GM12878 (cell line): ENCODE measurements at regions not wholly inside any gene's neighbourhood (a gene's known extent, or its start where the extent isn't known, plus 50 kb on each side); places are given as distances from the start of the nearest gene placed in this dataset.

Experiments
- ATAC-seq: fragments of 200-7000 bp; cut with Tn5 transposase; 3 replicates; pipeline ENCODE4 v1.9.1; 2020; ENCODE audit warnings: mild to moderate bottlenecking, moderate library complexity
- BruUV-seq: library from RNA; stranded (reverse); fragments of 400-500 nt; replicated peaks from 2 replicates; lab custom pipeline; 2021; lab: Mats Ljungman, UMichigan
- CTCF ChIA-PET: fragments of 300-600 bp; sonication (Branson Sonifier 250); formaldehyde crosslinking; extraction: SDS; loops from one replicate; lab custom pipeline; 2021; ENCODE audit warnings: inconsistent platforms; lab: Yijun Ruan, JAX
- POLR2A ChIA-PET: fragments of 350-600 bp; formaldehyde crosslinking; extraction: SDS; loops from one replicate; lab custom pipeline; 2021; ENCODE audit warnings: inconsistent platforms; lab: Charles Lee
- RAD21 ChIA-PET: fragments of 300-600 bp; sonication (Branson Sonifier 250); formaldehyde crosslinking; loops from one replicate; lab custom pipeline; 2023; ENCODE audit warnings: antibody characterized with exemption; ENCODE audit not compliant: unreplicated experiment; lab: Charles Lee
- SMC1A ChIA-PET: fragments of 300-600 bp; sonication (Branson Sonifier 250); formaldehyde crosslinking; loops from one replicate; lab custom pipeline; 2023; ENCODE audit not compliant: unreplicated experiment, uncharacterized antibody; lab: Charles Lee
- DNase-seq: peaks from one replicate; pipeline ENCODE4 v3.0.0-alpha.2; 2011; ENCODE audit warnings: low read depth, low spot score
- FAIRE-seq: peaks from 3 replicates; lab custom pipeline; 2011; peaks lifted over from hg19 to GRCh38; lab: Jason Lieb, UNC
- H2AFZ ChIP-seq: 2 replicates; pipeline ENCODE4 v1.6.0; 2011; ENCODE audit warnings: low read depth, low read length, control low read depth; ENCODE audit not compliant: control insufficient read depth
- H3K27ac ChIP-seq: 2 replicates; pipeline ENCODE4 v1.5.1; 2011; ENCODE audit warnings: control low read depth; ENCODE audit not compliant: control insufficient read depth, insufficient read depth
- H3K27me3 ChIP-seq, 2 experiments: replicated peaks in 1 of 2; 2 replicates each; pipeline versions ENCODE4 v1.6.0 to v1.6.1; 2011; ENCODE audit warnings: low read length in 1 of 2; ENCODE audit not compliant: control insufficient read depth in 2 of 2, insufficient read depth in 2 of 2
- H3K36me3 ChIP-seq, 2 experiments: 2 replicates each; pipeline ENCODE4 v1.5.1; 2011; ENCODE audit warnings: low read length in 1 of 2; ENCODE audit not compliant: control insufficient read depth in 2 of 2, insufficient read depth in 2 of 2
- H3K4me1 ChIP-seq: 2 replicates; pipeline ENCODE4 v1.6.1; 2011; ENCODE audit warnings: mild to moderate bottlenecking, low read length, moderate library complexity, mixed read lengths; ENCODE audit not compliant: control insufficient read depth, insufficient read depth
- H3K4me2 ChIP-seq: 2 replicates; pipeline ENCODE4 v1.6.0; 2011; ENCODE audit warnings: control low read depth; ENCODE audit not compliant: control insufficient read depth, insufficient read depth
- H3K4me3 ChIP-seq: fragments of 200-600 bp; sonication (generic); 2 replicates; pipeline ENCODE4 v1.5.1; 2016
- H3K79me2 ChIP-seq: 2 replicates; pipeline ENCODE4 v1.6.0; 2011; ENCODE audit warnings: low read length; ENCODE audit not compliant: control insufficient read depth, insufficient read depth
- H3K9ac ChIP-seq: 2 replicates; pipeline ENCODE4 v1.8.0; 2011; ENCODE audit warnings: low read length, control low read depth, mixed read lengths; ENCODE audit not compliant: control insufficient read depth, insufficient read depth
- H3K9me3 ChIP-seq: replicated peaks from 3 replicates; pipeline ENCODE4 v1.5.1; 2011; ENCODE audit warnings: mild to moderate bottlenecking, low read length; ENCODE audit not compliant: control insufficient read depth, insufficient read depth
- H4K20me1 ChIP-seq: 2 replicates; pipeline ENCODE4 v1.6.0; 2011; ENCODE audit not compliant: control insufficient read depth, insufficient read depth
- BCL3 ChIP-seq: IDR thresholded peaks from 2 replicates; pipeline ENCODE4 v1.6.1; 2011; ENCODE audit warnings: borderline replicate concordance, low read depth, mild to moderate bottlenecking, moderate library complexity, low read length; ENCODE audit not compliant: insufficient read depth, poor library complexity, severe bottlenecking
- CEBPZ ChIP-seq: fragments of 150-350 bp; IDR thresholded peaks from 2 replicates; pipeline ENCODE4 v1.6.1; 2016; ENCODE audit warnings: low read depth, low read length
- CHD2 ChIP-seq: IDR thresholded peaks from 2 replicates; pipeline ENCODE4 v1.6.1; 2011; ENCODE audit warnings: low read depth, low read length, improper control_type of control experiment, borderline replicate concordance
- CREM ChIP-seq: IDR thresholded peaks from 2 replicates; pipeline ENCODE4 v1.6.1; 2014; ENCODE audit warnings: antibody characterized with exemption, low read depth
- DPF2 ChIP-seq: fragments of 450-650 bp; IDR thresholded peaks from 2 replicates; pipeline ENCODE4 v1.6.1; 2017; ENCODE audit warnings: mild to moderate bottlenecking
- IKZF2 ChIP-seq, 2 experiments: fragments of 450-650 bp; IDR thresholded peaks; 2 replicates each; pipeline ENCODE4 v1.6.1; 2017; ENCODE audit warnings: mild to moderate bottlenecking in 2 of 2, moderate library complexity in 2 of 2
- MTA3 ChIP-seq: IDR thresholded peaks from 2 replicates; pipeline ENCODE4 v1.6.1; 2012; ENCODE audit warnings: low read length, inconsistent platforms, borderline replicate concordance
- NFXL1 ChIP-seq: fragments of 450-650 bp; IDR thresholded peaks from 2 replicates; pipeline ENCODE4 v1.6.1; 2017; ENCODE audit warnings: antibody characterized with exemption, mild to moderate bottlenecking, borderline replicate concordance
- NR2F1 ChIP-seq: fragments of 450-650 bp; conservative IDR thresholded peaks from 2 replicates; pipeline ENCODE4 v1.6.1; 2017; ENCODE audit warnings: mild to moderate bottlenecking
- PKNOX1 ChIP-seq: fragments of 450-650 bp; IDR thresholded peaks from 2 replicates; pipeline ENCODE4 v1.6.1; 2016; ENCODE audit warnings: mild to moderate bottlenecking
- RAD51 ChIP-seq: fragments of 450-650 bp; IDR thresholded peaks from 2 replicates; pipeline ENCODE4 v1.6.1; 2016; ENCODE audit warnings: moderate library complexity, mild to moderate bottlenecking, inconsistent platforms
- REST ChIP-seq: IDR thresholded peaks from 2 replicates; pipeline ENCODE4 v1.6.1; 2012; ENCODE audit warnings: mild to moderate bottlenecking, low read depth, low read length
- SMAD1 ChIP-seq: fragments of 450-650 bp; IDR thresholded peaks from 2 replicates; pipeline ENCODE4 v1.6.1; 2018; ENCODE audit warnings: mild to moderate bottlenecking, low read depth; ENCODE audit not compliant: partially characterized antibody
- SREBF2 ChIP-seq: IDR thresholded peaks from 2 replicates; pipeline ENCODE4 v1.6.1; 2012; ENCODE audit warnings: mild to moderate bottlenecking, low read length
- TCF3 ChIP-seq: IDR thresholded peaks from 2 replicates; pipeline ENCODE4 v1.6.1; 2012; ENCODE audit warnings: low read depth, mild to moderate bottlenecking, low read length, borderline replicate concordance; ENCODE audit not compliant: insufficient read depth
- ZNF274 ChIP-seq: IDR thresholded peaks from one replicate; pipeline ENCODE4 v1.8.0; 2011; ENCODE audit not compliant: insufficient read length, insufficient read depth
- WGBS: methylation state at CpG from one replicate; pipeline ENCODE4 v1.1.6; 2016; ENCODE audit warnings: low lambda C conversion rate; ENCODE audit not compliant: insufficient replicate concordance, insufficient coverage; ENCODE audit errors: missing lambda C conversion rate; 5-methylcytosine and 5-hydroxymethylcytosine counted together
- in situ Hi-C: fragments of 300-500 bp; cut with MboI; formaldehyde crosslinking; loops from 9 replicates; pipeline ENCODE4 v1.14.3; 2018; ENCODE audit warnings: mixed read lengths
- intact Hi-C: fragments of 100-400 bp; cut with micrococcal nuclease; formaldehyde crosslinking; loops from one replicate; pipeline ENCODE4 v1.14.2; 2022; ENCODE audit not compliant: unreplicated experiment

- ChIA-PET CTCF (no interaction called here), SMC1A (no interaction called here), RAD21 (no interaction called here), POLR2A (no interaction called here)
- Histone ChIP-seq H3K27ac (no peak overlapping the region), H3K79me2 (no peaks in the 10 kb centered on the region), H3K9me3 (no peaks in the 10 kb centered on the region), H3K36me3 (no peaks in the 10 kb centered on the region), H3K27me3 (no peaks in the 10 kb centered on the region; a peak in 1 of 4 replicates), H2AFZ (no peak overlapping the region), H3K4me1 (no peaks in the 10 kb centered on the region), H4K20me1 (no peaks in the 10 kb centered on the region), H3K9ac (no peak overlapping the region), H3K4me2 (no peak overlapping the region), H3K4me3 (no peak overlapping the region)
- in situ Hi-C loops (no loop called here), intact Hi-C loops (no loop called here)
- ATAC-seq (no peak), FAIRE-seq (no peak), DNase-seq (no peak)
- no TSS peak for BruUV-seq
- WGBS: 37% methylated on average over 10 of the region's 13 CpGs
- TF ChIP-seq TCF3 (no peak), ZNF274 (no peak), SREBF2 (no peak), BCL3 (no peak), NFXL1 (no peak), NR2F1 (no peak), REST (no peak), IKZF2 (IDR thresholded peaks at IDR 0.05) (no peak), CREM (no peak), MTA3 (no peak), SMAD1 (no peak), CHD2 (no peak), DPF2 (no peak), PKNOX1 (no peak), CEBPZ (no peak), RAD51 (no peak)
Observed at GRCh38 chr14:101506211-101506925, 54.9 kb upstream of the DIO3 start.
